ENCODE measurements at regions not wholly inside any gene's neighbourhood (a gene's known extent, or its start where the extent isn't known, plus 50 kb on each side); places are given as distances from the start of the nearest gene placed in this dataset.
"Not testable (repeated sequence)": the region's sequence is repeated elsewhere in the genome, so short reads cannot be mapped to it uniquely, and the experiment has no call there.

DNA sequence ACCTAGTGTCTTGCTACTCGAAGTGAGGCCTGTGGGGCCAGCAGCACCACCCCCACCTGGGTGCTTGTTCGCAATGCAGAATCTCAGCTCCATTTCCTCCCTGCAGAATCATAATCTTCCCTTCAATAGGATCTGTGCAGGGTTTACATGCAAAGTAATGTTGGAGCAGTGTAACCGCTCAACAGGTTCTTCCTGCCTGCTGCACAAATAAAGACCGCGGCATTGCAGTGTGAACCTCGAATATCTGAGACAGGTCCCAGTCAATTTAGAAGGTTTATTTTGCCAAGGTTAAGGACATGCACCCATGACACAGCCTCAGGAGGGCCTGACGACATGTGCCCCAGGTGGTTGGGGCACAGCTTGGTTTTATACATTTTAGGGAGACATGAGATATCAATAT lies 119.2 kb downstream of the TLR5 start:
- TF ChIP-seq, protein P1, sequence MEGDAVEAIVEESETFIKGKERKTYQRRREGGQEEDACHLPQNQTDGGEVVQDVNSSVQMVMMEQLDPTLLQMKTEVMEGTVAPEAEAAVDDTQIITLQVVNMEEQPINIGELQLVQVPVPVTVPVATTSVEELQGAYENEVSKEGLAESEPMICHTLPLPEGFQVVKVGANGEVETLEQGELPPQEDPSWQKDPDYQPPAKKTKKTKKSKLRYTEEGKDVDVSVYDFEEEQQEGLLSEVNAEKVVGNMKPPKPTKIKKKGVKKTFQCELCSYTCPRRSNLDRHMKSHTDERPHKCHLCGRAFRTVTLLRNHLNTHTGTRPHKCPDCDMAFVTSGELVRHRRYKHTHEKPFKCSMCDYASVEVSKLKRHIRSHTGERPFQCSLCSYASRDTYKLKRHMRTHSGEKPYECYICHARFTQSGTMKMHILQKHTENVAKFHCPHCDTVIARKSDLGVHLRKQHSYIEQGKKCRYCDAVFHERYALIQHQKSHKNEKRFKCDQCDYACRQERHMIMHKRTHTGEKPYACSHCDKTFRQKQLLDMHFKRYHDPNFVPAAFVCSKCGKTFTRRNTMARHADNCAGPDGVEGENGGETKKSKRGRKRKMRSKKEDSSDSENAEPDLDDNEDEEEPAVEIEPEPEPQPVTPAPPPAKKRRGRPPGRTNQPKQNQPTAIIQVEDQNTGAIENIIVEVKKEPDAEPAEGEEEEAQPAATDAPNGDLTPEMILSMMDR (IDR thresholded peaks at IDR 0.05), result no peak
- no peaks in the 10 kb centered on the region for H3K36me3 ChIP-seq
- DNase-seq (ENCODE audit: low spot score), result no peak
- H3K9me3 ChIP-seq, result no peaks in the 10 kb centered on the region
- no peaks in the 10 kb centered on the region for H3K27me3 ChIP-seq
- no peak overlapping the region for H3K4me3 ChIP-seq
- H3K4me1 ChIP-seq, result peaks cover 0 to 13% of the 10 kb centered on the region in 2 donors
- no peak overlapping the region for H3K27ac ChIP-seq

DNA sequence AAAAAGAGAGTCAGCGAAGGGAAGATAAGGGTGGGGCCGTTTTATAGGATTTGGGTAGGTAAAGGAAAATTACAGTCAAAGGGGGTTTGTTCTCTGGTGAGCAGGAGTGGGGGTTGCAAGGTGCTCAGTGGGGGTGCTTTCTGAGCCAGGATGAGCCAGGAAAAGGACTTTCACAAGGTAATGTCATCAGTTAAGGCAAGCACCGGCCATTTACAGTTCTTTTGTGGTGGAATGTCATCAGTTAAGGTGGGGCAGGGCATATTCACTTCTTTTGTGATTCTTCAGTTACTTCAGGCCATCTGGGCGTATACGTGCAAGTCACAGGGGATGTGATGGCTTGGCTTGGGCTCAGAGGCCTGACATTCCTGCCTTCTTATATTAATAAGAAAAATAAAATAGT lies 118.6 kb downstream of the TLR5 start:
- H3K27ac ChIP-seq, H3K4me3 ChIP-seq: not testable (repeated sequence)

DNA sequence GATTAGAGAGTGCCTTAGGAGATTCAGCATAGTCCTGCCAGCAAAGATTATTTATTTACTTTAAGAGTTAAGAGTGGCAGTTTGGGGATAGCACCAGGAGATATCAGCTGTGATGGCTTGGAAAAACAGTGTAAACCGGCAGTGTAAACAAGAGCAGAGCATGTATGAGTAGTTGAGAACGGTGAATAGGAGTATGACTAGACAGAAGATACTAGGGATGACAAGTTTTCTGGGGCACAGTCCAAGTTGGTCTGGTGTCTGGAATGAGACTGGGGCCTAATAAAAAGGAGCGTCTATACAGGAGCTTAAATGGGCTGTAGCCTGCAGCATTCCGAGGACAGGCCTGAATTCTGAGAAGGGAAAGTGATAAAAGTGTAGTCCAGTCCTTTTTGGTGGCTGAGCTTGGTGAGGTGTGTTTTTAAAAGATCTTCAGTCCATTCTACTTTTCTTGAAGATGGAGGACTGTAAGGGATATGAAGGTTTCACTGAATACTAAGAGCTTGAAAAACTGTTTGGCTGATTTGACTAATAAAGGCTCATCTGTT lies 117.8 kb downstream of the TLR5 start:
- not testable (repeated sequence) for H3K4me3 ChIP-seq; H3K27me3 ChIP-seq; H3K27ac ChIP-seq; H3K9me3 ChIP-seq; H3K36me3 ChIP-seq; DNase-seq (ENCODE audit: low spot score)
- peaks cover 0 to 13% of the 10 kb centered on the region in 2 donors for H3K4me1 ChIP-seq

More for the DNA sequence above, 118.6 kb downstream of the TLR5 start:
- not testable (repeated sequence) for DNase-seq (ENCODE audit: low spot score); H3K27me3 ChIP-seq; H3K9me3 ChIP-seq; H3K36me3 ChIP-seq
- H3K4me1 ChIP-seq, result peaks cover 0 to 13% of the 10 kb centered on the region in 2 donors

DNA sequence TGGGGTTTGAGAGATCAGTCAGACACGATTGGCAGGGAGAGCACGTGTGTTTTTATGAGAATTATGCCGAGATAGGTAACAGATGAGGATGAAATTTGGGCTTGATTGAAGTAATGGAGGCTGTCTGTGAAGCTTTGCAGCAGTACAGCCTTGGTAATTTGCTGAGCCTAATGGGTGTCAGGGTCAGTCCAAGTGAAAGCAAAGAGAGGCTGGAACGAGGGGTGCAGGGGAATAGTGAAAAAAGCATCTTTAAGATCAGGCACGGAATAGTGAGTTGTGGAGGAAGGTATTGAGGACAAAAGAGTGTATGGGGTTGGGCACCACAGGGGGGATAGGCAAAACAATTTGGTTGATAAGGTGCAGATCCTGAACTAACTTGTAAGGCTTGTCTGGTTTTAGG lies 116.4 kb downstream of the TLR5 start:
- not testable (repeated sequence) for H3K4me3 ChIP-seq; H3K27ac ChIP-seq; H3K9me3 ChIP-seq; H3K27me3 ChIP-seq; H3K36me3 ChIP-seq; DNase-seq (ENCODE audit: low spot score)
- peaks cover 0 to 13% of the 10 kb centered on the region in 2 donors for H3K4me1 ChIP-seq

DNA sequence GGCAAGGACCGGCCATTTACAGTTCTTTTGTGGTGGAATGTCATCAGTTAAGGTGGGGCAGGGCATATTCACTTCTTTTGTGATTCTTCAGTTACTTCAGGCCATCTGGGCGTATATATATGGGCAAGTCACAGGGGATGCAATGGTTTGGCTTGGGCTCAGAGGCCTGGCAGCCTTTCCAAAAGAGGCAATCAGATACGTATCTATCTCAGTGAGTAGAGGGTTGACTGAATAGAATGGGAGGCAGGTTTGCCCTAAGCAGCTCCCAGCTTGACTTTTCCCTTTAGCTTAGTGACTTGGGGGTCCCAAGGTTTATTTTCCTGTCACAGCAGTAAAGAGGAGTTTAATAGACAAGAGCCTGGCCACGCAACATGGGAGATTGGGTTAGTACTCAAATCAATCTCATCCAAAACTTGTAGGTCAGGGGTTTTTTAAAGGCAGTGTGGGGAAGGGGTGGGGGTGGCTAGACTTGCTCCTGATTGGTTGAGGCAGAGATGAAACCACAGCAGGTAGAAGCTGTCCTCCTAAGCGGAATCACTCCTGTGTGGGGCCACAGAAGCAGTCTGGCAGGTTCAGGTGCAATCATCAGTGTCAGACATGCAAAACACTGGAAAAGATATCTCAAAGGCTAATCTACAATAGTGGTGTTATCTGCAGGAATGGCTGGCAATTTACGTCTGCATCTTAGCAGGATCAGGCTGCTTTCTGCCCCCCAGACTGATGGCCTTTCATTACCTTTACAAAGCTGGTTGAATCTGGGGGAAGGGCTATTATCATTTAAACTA lies 112.9 kb downstream of the TLR5 start:
- Histone ChIP-seq H3K27ac (no peak overlapping the region), H3K9me3 (no peaks in the 10 kb centered on the region), H3K4me3 (no peak overlapping the region), H3K36me3 (no peaks in the 10 kb centered on the region), H3K27me3 (no peaks in the 10 kb centered on the region), H3K4me1 (peaks cover 0 to 7% of the 10 kb centered on the region in 2 donors)
- no peak for DNase-seq (ENCODE audit: low spot score)
- TF ChIP-seq, protein P1 (IDR thresholded peaks at IDR 0.05), result no peak

DNA sequence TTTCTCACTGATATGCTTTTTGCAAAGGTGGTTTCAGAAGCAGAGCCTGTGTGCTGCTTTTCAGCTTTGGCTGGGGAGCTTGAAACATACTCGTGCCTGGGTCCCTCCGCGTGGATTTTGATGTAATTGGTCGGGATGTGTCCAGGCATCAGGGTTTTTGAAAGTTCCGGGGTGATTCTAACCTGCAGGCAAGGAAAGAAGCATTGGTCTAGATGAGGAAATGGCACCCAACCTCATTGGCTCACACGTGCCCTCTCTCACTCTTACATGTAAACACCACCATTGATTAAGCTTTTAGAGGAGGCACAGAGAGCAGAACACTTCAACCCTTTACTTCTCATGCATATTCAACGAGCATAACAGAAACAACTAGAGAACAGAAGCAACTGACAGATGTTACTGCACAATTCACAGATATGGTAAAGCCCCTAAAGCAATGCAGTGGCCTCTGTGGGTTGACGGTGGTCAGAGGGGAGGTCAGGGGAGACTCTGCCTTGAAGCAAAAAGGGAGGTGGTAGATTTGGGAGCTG lies 112.1 kb downstream of the TLR5 start:
- Histone ChIP-seq H3K36me3 (no peaks in the 10 kb centered on the region), H3K27ac (peak overlapping the region; percentile 31 to 48), H3K9me3 (no peaks in the 10 kb centered on the region), H3K4me3 (no peak overlapping the region), H3K27me3 (no peaks in the 10 kb centered on the region), H3K4me1 (peaks cover 0 to 7% of the 10 kb centered on the region in 2 donors)
- DNase-seq (ENCODE audit: low spot score), result no peak
- TF ChIP-seq, protein P1 (IDR thresholded peaks at IDR 0.05), result no peak

DNA sequence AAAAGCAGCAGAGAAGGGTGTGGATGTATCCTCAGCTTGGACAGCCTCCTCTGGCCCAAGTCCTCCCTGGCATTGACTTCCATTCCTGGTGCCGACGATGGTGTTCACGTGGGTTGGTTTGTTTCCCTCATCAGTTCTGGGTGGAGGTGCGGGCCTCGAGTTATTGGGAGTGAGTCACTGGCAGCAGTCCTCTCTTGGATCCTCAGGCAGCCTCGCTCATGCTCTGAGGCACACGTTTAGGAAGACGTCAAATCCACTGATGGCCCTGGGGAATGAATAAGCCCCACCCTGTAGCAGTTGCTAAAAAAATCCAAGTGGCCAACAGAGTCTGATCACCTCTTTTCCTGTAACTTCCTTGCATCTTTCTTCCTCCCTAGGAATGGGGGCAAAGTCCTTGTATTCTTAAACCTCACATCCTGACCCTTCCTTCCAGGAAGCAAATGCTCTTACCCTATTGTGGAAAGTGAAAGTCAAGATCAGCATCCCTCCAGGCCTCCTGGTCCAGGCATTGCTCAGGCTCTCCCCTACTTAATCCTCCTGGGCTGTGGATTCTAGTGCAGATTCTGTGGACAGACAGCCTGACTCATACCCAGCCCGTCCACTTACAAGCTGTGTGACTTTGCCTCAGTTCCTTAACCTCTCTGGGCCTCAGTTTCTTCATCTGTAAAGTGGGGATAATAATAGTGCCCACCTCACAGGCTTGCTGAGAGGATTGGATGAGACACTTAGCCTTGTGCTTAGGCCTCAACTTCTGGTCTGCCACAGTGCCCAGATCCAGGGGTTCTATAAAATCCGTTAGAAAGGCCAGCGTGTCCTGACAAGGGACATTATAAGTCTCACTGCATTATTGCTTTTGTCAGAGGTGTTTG lies 111.1 kb downstream of the TLR5 start:
- TF ChIP-seq, protein P1 (IDR thresholded peaks at IDR 0.05), result no peak
- Histone ChIP-seq H3K36me3 (no peaks in the 10 kb centered on the region), H3K9me3 (no peaks in the 10 kb centered on the region), H3K4me3 (no peak overlapping the region), H3K27ac (peak overlapping the region; percentile 33 to 48), H3K4me1 (peaks cover 0 to 7% of the 10 kb centered on the region in 2 donors), H3K27me3 (no peaks in the 10 kb centered on the region)
- peak; percentile 90 for DNase-seq (ENCODE audit: low spot score)
